MM.1S (cell line): ENCODE measurements at regions not wholly inside any gene's neighbourhood (a gene's known extent, or its start where the extent isn't known, plus 50 kb on each side); places are given as distances from the start of the nearest gene placed in this dataset.

Source experiments
- EZH2phosphoT487 ChIP-seq: fragments of 300-600 bp; sonication (generic); IDR thresholded peaks from 2 replicates; pipeline ENCODE4 v1.6.1; 2018; ENCODE audit warnings: antibody characterized with exemption, low read length
- TF ChIP-seq, protein P1 (sequence below): fragments of 300-600 bp; sonication (generic); IDR thresholded peaks from 2 replicates; pipeline ENCODE4 v1.5.1; 2016; ENCODE audit warnings: antibody characterized with exemption, low read length, mixed read lengths

DNA sequence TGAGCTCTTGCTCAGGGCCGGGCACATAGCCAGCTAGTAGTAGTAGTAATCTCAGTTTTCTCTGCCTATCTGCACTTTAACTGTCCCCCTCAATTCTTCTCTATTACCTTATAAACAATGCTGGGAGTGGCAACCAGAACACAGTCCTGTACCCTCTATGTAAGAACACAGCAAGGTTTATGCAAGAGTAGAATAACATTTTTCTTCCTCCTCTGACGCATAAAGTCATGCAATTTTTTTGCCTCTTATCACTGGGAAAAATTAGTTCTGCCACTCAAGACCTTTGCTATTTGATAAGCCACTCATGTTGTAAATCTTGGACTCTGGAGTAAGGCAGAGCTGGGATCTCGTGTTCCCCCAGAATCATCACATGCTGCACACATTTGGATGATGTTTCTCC, 200.7 kb upstream of the SOX11 start:
- TF ChIP-seq, protein P1, sequence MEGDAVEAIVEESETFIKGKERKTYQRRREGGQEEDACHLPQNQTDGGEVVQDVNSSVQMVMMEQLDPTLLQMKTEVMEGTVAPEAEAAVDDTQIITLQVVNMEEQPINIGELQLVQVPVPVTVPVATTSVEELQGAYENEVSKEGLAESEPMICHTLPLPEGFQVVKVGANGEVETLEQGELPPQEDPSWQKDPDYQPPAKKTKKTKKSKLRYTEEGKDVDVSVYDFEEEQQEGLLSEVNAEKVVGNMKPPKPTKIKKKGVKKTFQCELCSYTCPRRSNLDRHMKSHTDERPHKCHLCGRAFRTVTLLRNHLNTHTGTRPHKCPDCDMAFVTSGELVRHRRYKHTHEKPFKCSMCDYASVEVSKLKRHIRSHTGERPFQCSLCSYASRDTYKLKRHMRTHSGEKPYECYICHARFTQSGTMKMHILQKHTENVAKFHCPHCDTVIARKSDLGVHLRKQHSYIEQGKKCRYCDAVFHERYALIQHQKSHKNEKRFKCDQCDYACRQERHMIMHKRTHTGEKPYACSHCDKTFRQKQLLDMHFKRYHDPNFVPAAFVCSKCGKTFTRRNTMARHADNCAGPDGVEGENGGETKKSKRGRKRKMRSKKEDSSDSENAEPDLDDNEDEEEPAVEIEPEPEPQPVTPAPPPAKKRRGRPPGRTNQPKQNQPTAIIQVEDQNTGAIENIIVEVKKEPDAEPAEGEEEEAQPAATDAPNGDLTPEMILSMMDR = no peak
- TF ChIP-seq EZH2phosphoT487 = no peak
